ENCODE measurements at regions not wholly inside any gene's neighbourhood (a gene's known extent, or its start where the extent isn't known, plus 50 kb on each side); places are given as distances from the start of the nearest gene placed in this dataset.

GRCh38 chr10:2576892-2577291 is 490.5 kb upstream of the PFKP start:
- H3K9me3 Mint-ChIP-seq (ENCODE audit: unreplicated experiment) = no peaks in the 10 kb centered on the region
- no peaks in the 10 kb centered on the region for H3K27me3 Mint-ChIP-seq (ENCODE audit: insufficient read depth, unreplicated experiment)
- no peak for TF ChIP-seq CTCF (IDR thresholded peaks at IDR 0.05; ENCODE audit: unreplicated experiment)
- H3K27ac Mint-ChIP-seq (ENCODE audit: low read depth, unreplicated experiment) = no peak overlapping the region
- ChIA-PET POLR2A (interaction anchor here (1.1 to 1.6 kb wide), 2 partner anchors 10 to 70 kb away, joined by 3 to 6 read pairs; no protein-coding TSS in a partner anchor), CTCF (interaction anchor here (0.6 to 0.7 kb wide), 2 partner anchors 8 to 43 kb away, joined by 3 to 4 read pairs; no protein-coding TSS in a partner anchor)
- no peaks in the 10 kb centered on the region for H3K36me3 Mint-ChIP-seq (ENCODE audit: insufficient read depth, unreplicated experiment)
- DNase-seq (ENCODE audit: unreplicated experiment) = no peak
- no TSS peak for BruUV-seq (replicated peaks)
- H3K4me3 Mint-ChIP-seq (ENCODE audit: unreplicated experiment) = no peak overlapping the region
- no peaks in the 10 kb centered on the region for H3K4me1 Mint-ChIP-seq (ENCODE audit: insufficient read depth, unreplicated experiment)
- intact Hi-C loops (cut with micrococcal nuclease) = no loop called here

- Mint-ChIP-seq H3K27ac (ENCODE audit: low read depth, unreplicated experiment) (no peak overlapping the region), H3K4me3 (ENCODE audit: unreplicated experiment) (no peak overlapping the region), H3K27me3 (ENCODE audit: insufficient read depth, unreplicated experiment) (no peaks in the 10 kb centered on the region), H3K36me3 (ENCODE audit: insufficient read depth, unreplicated experiment) (no peaks in the 10 kb centered on the region), H3K9me3 (ENCODE audit: unreplicated experiment) (no peaks in the 10 kb centered on the region), H3K4me1 (ENCODE audit: insufficient read depth, unreplicated experiment) (no peaks in the 10 kb centered on the region)
- CTCF ChIA-PET = interaction anchor here (0.5 to 0.6 kb wide), 2 partner anchors 31 to 820 kb away, joined by 3 to 4 read pairs; no protein-coding TSS in a partner anchor
- POLR2A ChIA-PET = no interaction called here
- DNase-seq (ENCODE audit: unreplicated experiment) = no peak
- BruUV-seq (replicated peaks) = no TSS peak
- intact Hi-C loops (cut with micrococcal nuclease) = no loop called here
- TF ChIP-seq CTCF (IDR thresholded peaks at IDR 0.05; ENCODE audit: unreplicated experiment) = no peak
Measured at GRCh38 chr10:2575460-2575859, 491.9 kb upstream of the PFKP start.

- no TSS peak for BruUV-seq (replicated peaks)
- ChIA-PET CTCF (no interaction called here), POLR2A (no interaction called here)
- H3K27me3 Mint-ChIP-seq (ENCODE audit: insufficient read depth, unreplicated experiment) = no peaks in the 10 kb centered on the region
- H3K4me1 Mint-ChIP-seq (ENCODE audit: insufficient read depth, unreplicated experiment) = no peaks in the 10 kb centered on the region
- no peak overlapping the region for H3K4me3 Mint-ChIP-seq (ENCODE audit: unreplicated experiment)
- intact Hi-C loops (cut with micrococcal nuclease) = no loop called here
- H3K9me3 Mint-ChIP-seq (ENCODE audit: unreplicated experiment) = no peaks in the 10 kb centered on the region
- H3K27ac Mint-ChIP-seq (ENCODE audit: low read depth, unreplicated experiment) = no peak overlapping the region
- DNase-seq (ENCODE audit: unreplicated experiment) = no peak
- TF ChIP-seq CTCF (IDR thresholded peaks at IDR 0.05; ENCODE audit: unreplicated experiment) = no peak
- no peaks in the 10 kb centered on the region for H3K36me3 Mint-ChIP-seq (ENCODE audit: insufficient read depth, unreplicated experiment)
Measured at GRCh38 chr10:2572611-2573010, 494.7 kb upstream of the PFKP start.

GRCh38 chr10:2556883-2557282 is 510.5 kb upstream of the PFKP start:
- intact Hi-C loops (cut with micrococcal nuclease) = no loop called here
- Mint-ChIP-seq H3K4me3 (ENCODE audit: unreplicated experiment) (no peak overlapping the region), H3K9me3 (ENCODE audit: unreplicated experiment) (no peaks in the 10 kb centered on the region), H3K4me1 (ENCODE audit: insufficient read depth, unreplicated experiment) (no peaks in the 10 kb centered on the region), H3K27me3 (ENCODE audit: insufficient read depth, unreplicated experiment) (no peaks in the 10 kb centered on the region), H3K36me3 (ENCODE audit: insufficient read depth, unreplicated experiment) (no peaks in the 10 kb centered on the region), H3K27ac (ENCODE audit: low read depth, unreplicated experiment) (no peak overlapping the region)
- ChIA-PET POLR2A (no interaction called here), CTCF (no interaction called here)
- DNase-seq (ENCODE audit: unreplicated experiment) = no peak
- no peak for TF ChIP-seq CTCF (IDR thresholded peaks at IDR 0.05; ENCODE audit: unreplicated experiment)
- BruUV-seq (replicated peaks) = no TSS peak

Data from MCF 10A (cell line).